ENCODE measurements at regions not wholly inside any gene's neighbourhood (a gene's known extent, or its start where the extent isn't known, plus 50 kb on each side); places are given as distances from the start of the nearest gene placed in this dataset.

DNA sequence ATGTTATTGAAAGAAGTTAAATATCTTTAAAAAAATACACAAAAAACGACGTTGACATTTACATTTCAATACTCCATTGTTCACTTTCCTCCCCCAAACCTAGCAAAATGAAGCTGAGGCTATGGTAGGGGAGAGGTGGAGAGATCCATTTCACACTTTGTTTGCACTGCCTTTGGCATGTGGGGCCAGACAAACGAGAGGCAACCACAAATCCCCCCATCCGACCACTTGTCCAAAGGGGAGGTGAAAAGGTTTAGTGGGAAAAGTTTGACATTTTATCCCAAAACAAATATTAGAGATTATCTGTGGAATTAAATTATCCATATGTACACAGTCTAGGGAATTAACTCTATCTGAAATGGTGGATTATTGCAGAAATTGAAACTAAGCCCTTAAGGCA is 261.7 kb upstream of the FIGN start:
- H3K27ac ChIP-seq = no peak overlapping the region
- ChIA-PET CTCF (interaction anchor here (0.6 kb wide), 1 partner anchor 1725 kb away, joined by 4 read pairs; no protein-coding TSS in a partner anchor), POLR2A (ENCODE audit: low non-redundant PET) (no interaction called here)
- DNase-seq (ENCODE audit: low spot score) = no peak
- TF ChIP-seq, protein P1, sequence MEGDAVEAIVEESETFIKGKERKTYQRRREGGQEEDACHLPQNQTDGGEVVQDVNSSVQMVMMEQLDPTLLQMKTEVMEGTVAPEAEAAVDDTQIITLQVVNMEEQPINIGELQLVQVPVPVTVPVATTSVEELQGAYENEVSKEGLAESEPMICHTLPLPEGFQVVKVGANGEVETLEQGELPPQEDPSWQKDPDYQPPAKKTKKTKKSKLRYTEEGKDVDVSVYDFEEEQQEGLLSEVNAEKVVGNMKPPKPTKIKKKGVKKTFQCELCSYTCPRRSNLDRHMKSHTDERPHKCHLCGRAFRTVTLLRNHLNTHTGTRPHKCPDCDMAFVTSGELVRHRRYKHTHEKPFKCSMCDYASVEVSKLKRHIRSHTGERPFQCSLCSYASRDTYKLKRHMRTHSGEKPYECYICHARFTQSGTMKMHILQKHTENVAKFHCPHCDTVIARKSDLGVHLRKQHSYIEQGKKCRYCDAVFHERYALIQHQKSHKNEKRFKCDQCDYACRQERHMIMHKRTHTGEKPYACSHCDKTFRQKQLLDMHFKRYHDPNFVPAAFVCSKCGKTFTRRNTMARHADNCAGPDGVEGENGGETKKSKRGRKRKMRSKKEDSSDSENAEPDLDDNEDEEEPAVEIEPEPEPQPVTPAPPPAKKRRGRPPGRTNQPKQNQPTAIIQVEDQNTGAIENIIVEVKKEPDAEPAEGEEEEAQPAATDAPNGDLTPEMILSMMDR (conservative IDR thresholded peaks at IDR 0.05; ENCODE audit: low read depth) = no peak

DNA sequence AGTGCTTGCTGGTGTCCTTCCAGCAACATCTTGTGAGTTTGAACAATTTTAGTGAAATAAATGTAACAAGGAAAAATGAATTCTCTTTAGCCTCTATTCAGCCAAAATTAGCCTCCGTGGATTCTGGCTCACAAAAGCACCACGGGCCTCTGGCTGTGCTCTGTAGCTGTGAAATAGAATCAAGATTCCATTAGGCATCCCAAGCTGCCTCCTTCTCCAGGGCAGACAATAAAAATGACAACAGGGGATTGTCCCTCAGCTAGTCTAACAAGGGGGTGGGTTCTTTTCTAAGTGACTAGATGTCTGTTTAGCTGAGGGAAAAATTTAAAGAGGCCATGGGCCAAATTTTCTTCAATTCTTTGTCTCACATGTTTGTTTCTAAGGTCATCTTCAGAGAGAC is 254.7 kb upstream of the FIGN start:
- ChIA-PET CTCF (interaction anchor here (0.7 kb wide), 1 partner anchor 49 kb away, joined by 3 read pairs; no protein-coding TSS in a partner anchor), POLR2A (ENCODE audit: low non-redundant PET) (no interaction called here)
- no peak for DNase-seq (ENCODE audit: low spot score)
- TF ChIP-seq, protein P1 (conservative IDR thresholded peaks at IDR 0.05; ENCODE audit: low read depth) = no peak
- no peak overlapping the region for H3K27ac ChIP-seq

DNA sequence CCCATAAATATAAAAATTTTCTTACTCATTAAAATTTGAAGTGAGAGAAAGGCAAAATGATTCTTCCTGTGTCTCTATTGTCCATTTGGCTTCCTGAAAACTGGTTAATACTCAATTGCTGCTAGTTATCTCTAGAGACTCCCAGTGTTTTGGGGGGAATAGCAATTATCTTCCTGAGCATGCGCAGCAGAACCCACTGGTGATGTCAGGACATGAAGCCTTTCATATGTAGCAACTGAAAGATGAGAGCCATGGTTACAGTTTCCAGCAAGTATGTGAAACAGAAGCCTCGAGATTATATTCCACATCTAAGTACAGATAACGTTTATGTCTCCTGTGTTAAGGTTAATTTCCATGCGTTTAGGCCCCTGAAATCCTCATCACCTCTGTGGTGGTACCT is 254.3 kb upstream of the FIGN start:
- ChIA-PET POLR2A (ENCODE audit: low non-redundant PET) (no interaction called here), CTCF (interaction anchor here (0.7 kb wide), 1 partner anchor 48 kb away, joined by 3 read pairs; no protein-coding TSS in a partner anchor)
- TF ChIP-seq, protein P1 (conservative IDR thresholded peaks at IDR 0.05; ENCODE audit: low read depth) = no peak
- no peak overlapping the region for H3K27ac ChIP-seq
- DNase-seq (ENCODE audit: low spot score) = no peak

DNA sequence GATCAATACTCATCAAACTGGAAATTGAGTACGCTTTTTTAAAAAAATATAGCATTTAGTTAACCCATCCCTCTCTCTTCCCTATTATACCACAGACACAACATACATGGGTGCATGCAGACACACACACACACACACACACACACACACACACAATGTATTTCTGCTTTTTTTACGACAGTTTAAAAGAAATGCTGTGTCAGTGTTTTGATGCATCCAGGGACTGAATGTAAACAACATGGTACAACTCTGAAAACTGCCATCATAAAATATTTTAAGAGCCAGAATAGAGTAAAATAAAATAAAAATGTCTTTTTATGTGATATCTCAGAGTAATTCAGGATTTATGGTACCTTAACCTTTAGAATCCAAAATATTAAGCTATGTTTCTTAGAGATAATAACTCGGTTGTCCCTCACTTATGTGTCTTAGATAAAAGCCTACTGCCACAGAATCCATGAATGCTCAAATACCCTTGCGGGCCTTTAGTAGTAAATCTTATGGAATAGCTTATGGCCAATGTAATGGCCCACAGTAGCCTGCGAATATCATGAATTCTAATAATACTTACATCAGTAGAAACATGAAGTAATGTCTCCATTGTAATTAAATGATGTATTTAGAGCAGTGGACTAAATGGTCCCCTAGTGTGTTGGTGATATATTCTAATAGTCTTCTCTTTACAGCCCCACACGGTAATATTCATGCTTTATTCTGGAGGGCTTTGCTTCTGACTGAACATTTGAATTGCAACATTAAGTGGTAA is 251.6 kb upstream of the FIGN start:
- TF ChIP-seq, protein P1 (conservative IDR thresholded peaks at IDR 0.05; ENCODE audit: low read depth) = no peak
- CTCF ChIA-PET = interaction anchor here (0.6 kb wide), 1 partner anchor 577 kb away, joined by 4 read pairs; no protein-coding TSS in a partner anchor
- POLR2A ChIA-PET (ENCODE audit: low non-redundant PET) = no interaction called here
- no peak for DNase-seq (ENCODE audit: low spot score)
- no peak overlapping the region for H3K27ac ChIP-seq

DNA sequence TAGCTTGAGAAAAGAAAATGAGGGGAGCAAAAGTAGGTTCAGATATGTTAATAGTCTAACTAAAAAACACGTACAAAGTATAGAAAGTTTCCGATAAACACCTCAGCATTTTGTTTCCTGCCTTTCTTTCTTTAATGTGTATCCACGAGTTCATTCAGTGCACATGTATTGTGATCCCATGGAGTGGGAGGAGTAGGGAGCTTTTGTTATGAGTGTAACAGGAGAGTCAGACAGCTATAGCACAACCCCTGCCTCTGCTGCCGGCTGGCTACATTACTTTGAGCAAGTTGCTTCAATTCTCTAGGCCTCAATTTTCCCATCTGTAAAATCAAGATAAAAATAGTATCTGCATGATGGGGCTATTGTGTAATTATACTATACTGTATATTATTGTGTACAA is 249.2 kb upstream of the FIGN start:
- DNase-seq (ENCODE audit: low spot score) = no peak
- CTCF ChIA-PET = no interaction called here
- POLR2A ChIA-PET (ENCODE audit: low non-redundant PET) = no interaction called here
- TF ChIP-seq, protein P1 (conservative IDR thresholded peaks at IDR 0.05; ENCODE audit: low read depth) = no peak
- no peak overlapping the region for H3K27ac ChIP-seq

DNA sequence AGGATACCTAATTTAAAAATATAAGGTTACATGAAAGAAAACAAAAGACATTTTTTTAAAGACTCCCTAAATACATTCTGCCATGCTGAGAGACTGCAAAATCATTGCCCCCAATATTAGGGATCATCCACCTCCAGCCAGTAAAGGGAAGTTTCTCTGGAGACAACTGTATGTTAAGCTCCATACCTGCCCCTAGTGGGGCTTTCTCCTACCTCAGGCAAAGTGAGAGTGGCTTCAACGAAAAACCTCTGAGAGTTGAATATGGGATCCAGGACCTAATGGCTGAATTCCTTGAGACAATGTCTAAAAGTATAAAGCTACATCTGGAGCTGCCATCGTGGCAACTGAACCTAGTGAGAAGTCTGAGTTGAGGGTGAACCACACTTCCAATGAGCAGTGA is 248.1 kb upstream of the FIGN start:
- POLR2A ChIA-PET (ENCODE audit: low non-redundant PET) = no interaction called here
- H3K27ac ChIP-seq = no peak overlapping the region
- CTCF ChIA-PET = interaction anchor here (0.6 kb wide), 1 partner anchor 100 kb away, joined by 6 read pairs; no protein-coding TSS in a partner anchor
- TF ChIP-seq, protein P1 (conservative IDR thresholded peaks at IDR 0.05; ENCODE audit: low read depth) = no peak
- DNase-seq (ENCODE audit: low spot score) = no peak

Data from RWPE1 (cell line).